NT2/D1 (cell line): ENCODE measurements at regions not wholly inside any gene's neighbourhood (a gene's known extent, or its start where the extent isn't known, plus 50 kb on each side); places are given as distances from the start of the nearest gene placed in this dataset.

Experiments
- SUZ12 ChIP-seq: IDR thresholded peaks from 2 replicates; pipeline ENCODE4 v1.6.1; 2011; ENCODE audit not compliant: insufficient read length, insufficient read depth; ENCODE audit errors: extremely low read depth
- YY1 ChIP-seq: IDR thresholded peaks from 2 replicates; pipeline ENCODE4 v1.6.1; 2011; ENCODE audit not compliant: insufficient read length, insufficient read depth
- ZNF274 ChIP-seq: IDR thresholded peaks from 2 replicates; pipeline ENCODE4 v1.6.1; 2011; ENCODE audit warnings: mild to moderate bottlenecking, low read depth, low read length

DNA sequence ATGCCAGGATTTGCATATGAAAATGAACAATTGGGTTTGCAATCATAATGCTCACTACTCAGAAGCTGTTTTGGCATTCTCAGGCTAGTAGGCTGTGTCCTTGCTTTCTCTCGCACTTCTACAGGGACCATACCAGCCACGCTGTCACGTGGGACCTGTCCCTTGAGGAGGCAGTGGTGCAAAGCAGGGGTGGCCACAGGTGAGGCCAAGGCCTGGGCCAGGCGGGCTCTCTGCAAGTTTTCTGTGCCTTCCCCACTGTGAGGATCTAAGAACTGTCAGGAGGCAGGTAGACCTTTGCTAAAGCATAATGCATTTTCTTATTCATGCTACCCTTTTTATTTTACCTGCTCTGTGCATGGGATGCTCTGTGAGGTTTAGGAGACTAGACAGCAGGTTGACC is 89.4 kb upstream of the IRS2 start:
- no peak for TF ChIP-seq ZNF274
- TF ChIP-seq SUZ12, result no peak
- TF ChIP-seq YY1, result no peak
